ENCODE measurements at regions not wholly inside any gene's neighbourhood (a gene's known extent, or its start where the extent isn't known, plus 50 kb on each side); places are given as distances from the start of the nearest gene placed in this dataset.
A peak's percentile ranks its signal among the peaks of the same experiment; 100 is the strongest.

- TF ChIP-seq CREB1 (CRISPR knock-in tag; IDR thresholded peaks at IDR 0.05; ENCODE audit: low read depth) (no peak), NANOG (IDR thresholded peaks at IDR 0.05; ENCODE audit: borderline replicate concordance) (no peak), ZNF114 (CRISPR knock-in tag; IDR thresholded peaks at IDR 0.05) (no peak), ETS1 (IDR thresholded peaks at IDR 0.05) (no peak), REST (IDR thresholded peaks at IDR 0.05; ENCODE audit: unreplicated experiment) (no peak), JUNB (IDR thresholded peaks at IDR 0.05; ENCODE audit: unreplicated experiment) (no peak)
These were observed 53.8 kb upstream of the UFL1 start (continued) for GRCh38 chr6:96467814-96468213.

- H3F3A ChIP-seq (replicated peaks; ENCODE audit: low read depth) = no peaks in the 10 kb centered on the region
- Mint-ChIP-seq H3K4me3 (no peak overlapping the region), H3K27ac (no peak overlapping the region), H3K9me3 (no peaks in the 10 kb centered on the region), H3K27me3 (ENCODE audit: insufficient read depth, low read depth, poor library complexity) (no peaks in the 10 kb centered on the region), H3K36me3 (ENCODE audit: low read depth) (no peaks in the 10 kb centered on the region), H3K4me1 (no peaks in the 10 kb centered on the region)
- no peaks in the 10 kb centered on the region for H3K27me3 ChIP-seq (ENCODE audit: insufficient read depth)
- DNase-seq (ENCODE audit: low spot score) (no peak), ATAC-seq (no peak)
- no peaks in the 10 kb centered on the region for H3K4me1 ChIP-seq (ENCODE audit: insufficient read depth)
- no peaks in the 10 kb centered on the region for H4K20me1 ChIP-seq (replicated peaks; ENCODE audit: insufficient read depth)
- no peaks in the 10 kb centered on the region for H3K9me2 ChIP-seq (ENCODE audit: insufficient read depth)
- H3K27ac ChIP-seq (ENCODE audit: low read depth) = no peak overlapping the region
- H2AFZ ChIP-seq = 0 out of 2 replicates have a peak overlapping the region, but pooled peaks have one; percentile 19
- H3K4me2 ChIP-seq = no peak overlapping the region
- no peaks in the 10 kb centered on the region for H3K36me3 ChIP-seq (ENCODE audit: insufficient read depth)
- H3K4me3 ChIP-seq = no peak overlapping the region
- H3K79me2 ChIP-seq (replicated peaks; ENCODE audit: insufficient read depth) = no peaks in the 10 kb centered on the region
- TF ChIP-seq ZNF462 (CRISPR knock-in tag; IDR thresholded peaks at IDR 0.05) (no peak), REST (IDR thresholded peaks at IDR 0.05; ENCODE audit: unreplicated experiment) (no peak), JUNB (IDR thresholded peaks at IDR 0.05; ENCODE audit: unreplicated experiment) (no peak), ZNF331 (CRISPR knock-in tag; IDR thresholded peaks at IDR 0.05; ENCODE audit: low read depth) (no peak), EZH2 (IDR thresholded peaks at IDR 0.05; ENCODE audit: low read depth, unreplicated experiment) (no peak), EZH2phosphoT487 (IDR thresholded peaks at IDR 0.05; ENCODE audit: unreplicated experiment) (no peak)
These were observed 53.3 kb upstream of the UFL1 start for GRCh38 chr6:96468281-96468680.

Data from GM23338 (cell line).